HG02943 (cell line): ENCODE measurements at regions not wholly inside any gene's neighbourhood (a gene's known extent, or its start where the extent isn't known, plus 50 kb on each side); places are given as distances from the start of the nearest gene placed in this dataset.
A peak's percentile ranks its signal among the peaks of the same experiment; 100 is the strongest.
"Not testable (repeated sequence)": the region's sequence is repeated elsewhere in the genome, so short reads cannot be mapped to it uniquely, and the experiment has no call there.

ENCODE experiments used
- ATAC-seq: cut with Tn5 transposase; IDR thresholded peaks from one replicate; pipeline ENCODE4 v1.9.1; 2021; ENCODE audit warnings: mild to moderate bottlenecking, low read depth, moderate library complexity; ENCODE audit not compliant: unreplicated experiment

GRCh38 chrX:134045372-134045771 is 60.0 kb upstream of the GPC3 start:
- ATAC-seq = not testable (repeated sequence)

GRCh38 chrX:134067107-134067506 is 81.7 kb upstream of the GPC3 start:
- ATAC-seq = not testable (repeated sequence)

GRCh38 chrX:134071899-134072298 is 86.5 kb upstream of the GPC3 start:
- not testable (repeated sequence) for ATAC-seq

GRCh38 chrX:134073341-134073740 is 87.9 kb upstream of the GPC3 start:
- ATAC-seq = no peak

- no peak for ATAC-seq
These were observed 88.8 kb upstream of the GPC3 start for GRCh38 chrX:134074151-134074550.

- ATAC-seq = no peak
These were observed 90.7 kb upstream of the GPC3 start for GRCh38 chrX:134075894-134076718.

- ATAC-seq = no peak
These were observed 110.0 kb upstream of the GPC3 start for GRCh38 chrX:134095366-134095765.

- no peak for ATAC-seq
These were observed 116.2 kb upstream of the GPC3 start for GRCh38 chrX:134101636-134102035.

- no peak for ATAC-seq
These were observed 121.7 kb upstream of the CCDC160 start for GRCh38 chrX:134115270-134115669.

- ATAC-seq = no peak
These were observed 99.6 kb upstream of the CCDC160 start for GRCh38 chrX:134137341-134137740.

GRCh38 chrX:134139090-134139489 is 97.9 kb upstream of the CCDC160 start:
- ATAC-seq = no peak

- no peak for ATAC-seq
These were observed 92.8 kb upstream of the CCDC160 start for GRCh38 chrX:134144231-134144630.

GRCh38 chrX:134146493-134146892 is 90.5 kb upstream of the CCDC160 start:
- no peak for ATAC-seq

- ATAC-seq = no peak
These were observed 88.8 kb upstream of the CCDC160 start for GRCh38 chrX:134148172-134148692.

GRCh38 chrX:134158821-134159512 is 78.0 kb upstream of the CCDC160 start:
- no peak for ATAC-seq

- ATAC-seq = peak; percentile 97
These were observed 75.8 kb upstream of the CCDC160 start for GRCh38 chrX:134161162-134161561.

- ATAC-seq = no peak
These were observed 75.0 kb upstream of the CCDC160 start for GRCh38 chrX:134162032-134162431.

- no peak for ATAC-seq
These were observed 73.1 kb upstream of the CCDC160 start for GRCh38 chrX:134163836-134164235.

- no peak for ATAC-seq
These were observed 69.3 kb upstream of the CCDC160 start for GRCh38 chrX:134167591-134168203.

- no peak for ATAC-seq
These were observed 65.1 kb upstream of the CCDC160 start for GRCh38 chrX:134171661-134172587.
